Stimulated activated CD4-positive, alpha-beta T cell treated with anti-CD3 and anti-CD28 coated beads, TNF-alpha, amount 100 ng/mL, for 48 hours (primary cell): ENCODE measurements at regions not wholly inside any gene's neighbourhood (a gene's known extent, or its start where the extent isn't known, plus 50 kb on each side); places are given as distances from the start of the nearest gene placed in this dataset.
A peak's percentile ranks its signal among the peaks of the same experiment; 100 is the strongest.
"Not testable (repeated sequence)": the region's sequence is repeated elsewhere in the genome, so short reads cannot be mapped to it uniquely, and the experiment has no call there.

Source experiments
- DNase-seq, 3 donors: peaks; one replicate each; pipeline ENCODE4 v3.0.0-alpha.2; 2020; ENCODE audit warnings: low read depth in 3 of 3

GRCh38 chr6:21846541-21847451, 253.2 kb downstream of the SOX4 start:
- peak in 2 of 3 donors; percentile 2 to 4 for DNase-seq

GRCh38 chr6:21847711-21848480, 254.3 kb downstream of the SOX4 start:
- no peak for DNase-seq

- no peak for DNase-seq
These were observed 257.1 kb downstream of the SOX4 start for GRCh38 chr6:21850691-21851090.

GRCh38 chr6:21855811-21856455, 262.4 kb downstream of the SOX4 start:
- no peak for DNase-seq

- DNase-seq = no peak
These were observed 262.9 kb downstream of the SOX4 start for GRCh38 chr6:21856456-21856825.

- DNase-seq = no peak
These were observed 263.3 kb downstream of the SOX4 start for GRCh38 chr6:21856844-21857243.

- no peak for DNase-seq
These were observed 264.5 kb downstream of the SOX4 start for GRCh38 chr6:21858076-21858475.

GRCh38 chr6:21859193-21859735, 265.7 kb downstream of the SOX4 start:
- no peak for DNase-seq

- DNase-seq = no peak
These were observed 268.4 kb downstream of the SOX4 start for GRCh38 chr6:21861942-21862341.

GRCh38 chr6:21864206-21864605, 270.7 kb downstream of the SOX4 start:
- no peak for DNase-seq

- no peak for DNase-seq
These were observed 274.7 kb downstream of the SOX4 start for GRCh38 chr6:21868226-21868625.

GRCh38 chr6:21869085-21869771, 275.7 kb downstream of the SOX4 start:
- DNase-seq = no peak

- no peak for DNase-seq
These were observed 276.7 kb downstream of the SOX4 start for GRCh38 chr6:21870076-21870730.

GRCh38 chr6:21871831-21872230, 278.3 kb downstream of the SOX4 start:
- no peak for DNase-seq

GRCh38 chr6:21872749-21873148, 279.2 kb downstream of the SOX4 start:
- no peak for DNase-seq

- DNase-seq = no peak
These were observed 280.0 kb downstream of the SOX4 start for GRCh38 chr6:21873562-21873961.

- DNase-seq = no peak
These were observed 280.8 kb downstream of the SOX4 start for GRCh38 chr6:21874372-21874771.

- not testable (repeated sequence) for DNase-seq
These were observed 283.5 kb downstream of the SOX4 start for GRCh38 chr6:21877037-21877436.

GRCh38 chr6:21880249-21880648, 286.7 kb downstream of the SOX4 start:
- DNase-seq = not testable (repeated sequence)

GRCh38 chr6:21881969-21882465, 288.5 kb downstream of the SOX4 start:
- no peak for DNase-seq
